HAP-1 (cell line): ENCODE measurements at regions not wholly inside any gene's neighbourhood (a gene's known extent, or its start where the extent isn't known, plus 50 kb on each side); places are given as distances from the start of the nearest gene placed in this dataset.
"Not testable (repeated sequence)": the region's sequence is repeated elsewhere in the genome, so short reads cannot be mapped to it uniquely, and the experiment has no call there.

ENCODE experiments used
- DNase-seq, 2 experiments: peaks; one replicate each; pipeline ENCODE4 v3.0.0-alpha.2; 2016 to 2020; ENCODE audit warnings: low spot score in 2 of 2
- H3K27me3 ChIP-seq: fragments of 250-450 bp; sonication (Bioruptor Pico); 2 replicates; pipeline ENCODE4 v1.5.1; 2020; ENCODE audit warnings: low read depth, mild to moderate bottlenecking, moderate library complexity
- H3K36me3 ChIP-seq: fragments of 250-450 bp; sonication (Bioruptor Pico); replicated peaks from 2 replicates; pipeline ENCODE4 v1.5.1; 2020; ENCODE audit warnings: mild to moderate bottlenecking
- H3K4me1 ChIP-seq: fragments of 250-450 bp; sonication (Bioruptor Pico); 2 replicates; pipeline ENCODE4 v1.5.1; 2020; ENCODE audit warnings: mild to moderate bottlenecking
- H3K4me3 ChIP-seq: fragments of 250-450 bp; sonication (Bioruptor Pico); 2 replicates; pipeline ENCODE4 v1.5.1; 2020; ENCODE audit warnings: mild to moderate bottlenecking, moderate library complexity
- H3K9me3 ChIP-seq: fragments of 250-450 bp; sonication (Bioruptor Pico); 2 replicates; pipeline ENCODE4 v1.5.1; 2020; ENCODE audit warnings: mild to moderate bottlenecking, moderate library complexity
- in situ Hi-C: fragments of 300-500 bp; cut with MboI; formaldehyde crosslinking; loops from 3 replicates; pipeline ENCODE4 v1.14.3; 2020; ENCODE audit warnings: low sequenced_read_pairs, inconsistent platforms, mixed read lengths

GRCh38 chr15:93801206-93801605, 430.2 kb upstream of the MCTP2 start:
- Histone ChIP-seq H3K27me3 (no peaks in the 10 kb centered on the region), H3K4me1 (no peaks in the 10 kb centered on the region)
- in situ Hi-C loops: no loop called here

GRCh38 chr15:93800805-93801204, 430.6 kb upstream of the MCTP2 start:
- no peaks in the 10 kb centered on the region for H3K4me1 ChIP-seq
- no peak overlapping the region for H3K4me3 ChIP-seq
- H3K36me3 ChIP-seq: no peaks in the 10 kb centered on the region
- in situ Hi-C loops: no loop called here
- no peaks in the 10 kb centered on the region for H3K27me3 ChIP-seq
- H3K9me3 ChIP-seq: no peaks in the 10 kb centered on the region
- DNase-seq: no peak

More at GRCh38 chr15:93801206-93801605, 430.2 kb upstream of the MCTP2 start:
- Histone ChIP-seq H3K36me3 (no peaks in the 10 kb centered on the region), H3K4me3 (no peak overlapping the region), H3K9me3 (no peaks in the 10 kb centered on the region)
- no peak for DNase-seq

GRCh38 chr15:93789441-93789840, 441.9 kb upstream of the MCTP2 start:
- no peak for DNase-seq
- Histone ChIP-seq H3K27me3 (no peaks in the 10 kb centered on the region), H3K36me3 (no peaks in the 10 kb centered on the region), H3K9me3 (no peaks in the 10 kb centered on the region), H3K4me3 (no peak overlapping the region), H3K4me1 (no peaks in the 10 kb centered on the region)
- in situ Hi-C loops: no loop called here

- Histone ChIP-seq H3K4me1 (no peaks in the 10 kb centered on the region), H3K9me3 (no peaks in the 10 kb centered on the region), H3K4me3 (no peak overlapping the region), H3K36me3 (no peaks in the 10 kb centered on the region), H3K27me3 (no peaks in the 10 kb centered on the region)
- in situ Hi-C loops: no loop called here
- no peak for DNase-seq
Observed at GRCh38 chr15:93780073-93780472, 451.3 kb upstream of the MCTP2 start.

GRCh38 chr15:93779341-93779740, 452.0 kb upstream of the MCTP2 start:
- no peak for DNase-seq
- in situ Hi-C loops: no loop called here

GRCh38 chr15:93771196-93772030, 459.9 kb upstream of the MCTP2 start:
- Histone ChIP-seq H3K9me3 (no peaks in the 10 kb centered on the region), H3K27me3 (no peaks in the 10 kb centered on the region), H3K4me3 (no peak overlapping the region), H3K4me1 (no peaks in the 10 kb centered on the region), H3K36me3 (no peaks in the 10 kb centered on the region)
- DNase-seq: no peak
- in situ Hi-C loops: no loop called here

More at GRCh38 chr15:93779341-93779740, 452.0 kb upstream of the MCTP2 start:
- Histone ChIP-seq H3K36me3 (no peaks in the 10 kb centered on the region), H3K9me3 (no peaks in the 10 kb centered on the region), H3K4me3 (no peak overlapping the region), H3K4me1 (no peaks in the 10 kb centered on the region), H3K27me3 (no peaks in the 10 kb centered on the region)

GRCh38 chr15:93770788-93771187, 460.6 kb upstream of the MCTP2 start:
- H3K36me3 ChIP-seq: no peaks in the 10 kb centered on the region
- H3K4me3 ChIP-seq: no peak overlapping the region
- no peaks in the 10 kb centered on the region for H3K4me1 ChIP-seq
- in situ Hi-C loops: no loop called here
- H3K9me3 ChIP-seq: no peaks in the 10 kb centered on the region
- H3K27me3 ChIP-seq: no peaks in the 10 kb centered on the region
- DNase-seq: no peak

GRCh38 chr15:93762036-93762435, 469.3 kb upstream of the MCTP2 start:
- DNase-seq: no peak
- no peak overlapping the region for H3K4me3 ChIP-seq
- no peaks in the 10 kb centered on the region for H3K27me3 ChIP-seq
- in situ Hi-C loops: no loop called here
- no peaks in the 10 kb centered on the region for H3K36me3 ChIP-seq
- no peaks in the 10 kb centered on the region for H3K4me1 ChIP-seq
- H3K9me3 ChIP-seq: no peaks in the 10 kb centered on the region

- Histone ChIP-seq H3K36me3 (no peaks in the 10 kb centered on the region), H3K4me3 (no peak overlapping the region), H3K27me3 (no peaks in the 10 kb centered on the region), H3K4me1 (no peaks in the 10 kb centered on the region), H3K9me3 (no peaks in the 10 kb centered on the region)
- in situ Hi-C loops: no loop called here
- DNase-seq: no peak
Observed at GRCh38 chr15:93759629-93760028, 471.7 kb upstream of the MCTP2 start.

GRCh38 chr15:93758824-93759223, 472.5 kb upstream of the MCTP2 start:
- in situ Hi-C loops: no loop called here
- no peaks in the 10 kb centered on the region for H3K36me3 ChIP-seq
- no peaks in the 10 kb centered on the region for H3K27me3 ChIP-seq

GRCh38 chr15:93748710-93749109, 482.7 kb upstream of the MCTP2 start:
- Histone ChIP-seq H3K36me3 (no peaks in the 10 kb centered on the region), H3K9me3 (no peaks in the 10 kb centered on the region), H3K4me3 (no peak overlapping the region), H3K4me1 (no peaks in the 10 kb centered on the region), H3K27me3 (no peaks in the 10 kb centered on the region)
- DNase-seq: no peak
- in situ Hi-C loops: no loop called here

More at GRCh38 chr15:93758824-93759223, 472.5 kb upstream of the MCTP2 start:
- DNase-seq: no peak
- H3K4me1 ChIP-seq: no peaks in the 10 kb centered on the region
- H3K9me3 ChIP-seq: no peaks in the 10 kb centered on the region
- H3K4me3 ChIP-seq: no peak overlapping the region

- H3K9me3 ChIP-seq, H3K4me1 ChIP-seq, H3K36me3 ChIP-seq, DNase-seq, in situ Hi-C loops, H3K4me3 ChIP-seq, H3K27me3 ChIP-seq: not testable (repeated sequence)
Observed at GRCh38 chr15:93734976-93735375, 496.4 kb upstream of the MCTP2 start.

- DNase-seq: no peak
- Histone ChIP-seq H3K9me3 (no peaks in the 10 kb centered on the region), H3K36me3 (no peaks in the 10 kb centered on the region), H3K4me3 (no peak overlapping the region), H3K27me3 (no peaks in the 10 kb centered on the region), H3K4me1 (no peaks in the 10 kb centered on the region)
- in situ Hi-C loops: no loop called here
Observed at GRCh38 chr15:93730724-93731123, 500.6 kb upstream of the MCTP2 start.

- no peaks in the 10 kb centered on the region for H3K27me3 ChIP-seq
- no peak overlapping the region for H3K4me3 ChIP-seq
- in situ Hi-C loops: no loop called here
- H3K4me1 ChIP-seq: no peaks in the 10 kb centered on the region
- H3K9me3 ChIP-seq: no peaks in the 10 kb centered on the region
- H3K36me3 ChIP-seq: no peaks in the 10 kb centered on the region
- no peak for DNase-seq
Observed at GRCh38 chr15:93722165-93722564, 509.2 kb upstream of the MCTP2 start.

GRCh38 chr15:93720607-93721006, 510.8 kb upstream of the MCTP2 start:
- H3K36me3 ChIP-seq: no peaks in the 10 kb centered on the region
- in situ Hi-C loops: no loop called here
- no peaks in the 10 kb centered on the region for H3K27me3 ChIP-seq
- no peak overlapping the region for H3K4me3 ChIP-seq
- no peaks in the 10 kb centered on the region for H3K9me3 ChIP-seq
- H3K4me1 ChIP-seq: no peaks in the 10 kb centered on the region
- DNase-seq: no peak
